ENCODE measurements at regions not wholly inside any gene's neighbourhood (a gene's known extent, or its start where the extent isn't known, plus 50 kb on each side); places are given as distances from the start of the nearest gene placed in this dataset.

GRCh38 chr7:22882106-22882505, 59.5 kb upstream of the TOMM7 start:
- TF ChIP-seq SUZ12 (IDR thresholded peaks at IDR 0.05; ENCODE audit: extremely low read depth, insufficient read depth, insufficient read length) (no peak), ZNF274 (IDR thresholded peaks at IDR 0.05; ENCODE audit: low read depth, low read length) (no peak), YY1 (IDR thresholded peaks at IDR 0.05; ENCODE audit: insufficient read depth, insufficient read length) (no peak)
